ENCODE measurements at regions not wholly inside any gene's neighbourhood (a gene's known extent, or its start where the extent isn't known, plus 50 kb on each side); places are given as distances from the start of the nearest gene placed in this dataset.

DNA sequence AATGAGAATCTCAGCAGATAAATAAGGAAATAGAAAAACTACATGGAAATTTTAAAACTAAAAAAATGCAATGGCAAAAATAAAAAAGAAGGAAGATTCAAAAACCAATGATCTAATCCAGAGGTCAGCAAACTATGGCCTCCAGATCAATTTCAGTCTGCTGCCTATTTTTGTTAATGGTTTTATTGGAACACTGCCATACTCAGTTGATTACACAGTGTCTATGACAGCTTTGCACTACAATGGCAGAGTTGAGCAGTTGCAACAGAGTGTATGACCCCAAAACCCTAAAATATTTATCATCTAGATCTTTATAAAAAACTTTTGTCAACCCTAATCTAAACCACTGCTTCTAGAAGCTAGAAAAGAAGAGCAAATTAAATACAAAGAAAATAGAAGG is 170.3 kb downstream of the RAB28 start:
- TF ChIP-seq POLR2AphosphoS5 (IDR thresholded peaks at IDR 0.05; ENCODE audit: low read depth) = no peak
- TF ChIP-seq CTCF (conservative IDR thresholded peaks at IDR 0.05; ENCODE audit: low read depth in 2 of 2) = no peak
- no peak for TF ChIP-seq EZH2 (IDR thresholded peaks at IDR 0.05; ENCODE audit: low read depth, unreplicated experiment)
- TF ChIP-seq STAT1 (IDR thresholded peaks at IDR 0.05; ENCODE audit: unreplicated experiment) = no peak
- TF ChIP-seq EZH2phosphoT487 (IDR thresholded peaks at IDR 0.05; ENCODE audit: unreplicated experiment) = no peak
- TF ChIP-seq CREB1 (CRISPR knock-in tag; IDR thresholded peaks at IDR 0.05; ENCODE audit: low read depth) = no peak
- no peak for TF ChIP-seq REST (IDR thresholded peaks at IDR 0.05; ENCODE audit: unreplicated experiment)
- no peak for TF ChIP-seq ZNF331 (CRISPR knock-in tag; IDR thresholded peaks at IDR 0.05; ENCODE audit: low read depth)
- no peak for TF ChIP-seq ETS1 (IDR thresholded peaks at IDR 0.05)
- TF ChIP-seq JUNB (IDR thresholded peaks at IDR 0.05; ENCODE audit: unreplicated experiment) = no peak
